ENCODE measurements at regions not wholly inside any gene's neighbourhood (a gene's known extent, or its start where the extent isn't known, plus 50 kb on each side); places are given as distances from the start of the nearest gene placed in this dataset.

DNA sequence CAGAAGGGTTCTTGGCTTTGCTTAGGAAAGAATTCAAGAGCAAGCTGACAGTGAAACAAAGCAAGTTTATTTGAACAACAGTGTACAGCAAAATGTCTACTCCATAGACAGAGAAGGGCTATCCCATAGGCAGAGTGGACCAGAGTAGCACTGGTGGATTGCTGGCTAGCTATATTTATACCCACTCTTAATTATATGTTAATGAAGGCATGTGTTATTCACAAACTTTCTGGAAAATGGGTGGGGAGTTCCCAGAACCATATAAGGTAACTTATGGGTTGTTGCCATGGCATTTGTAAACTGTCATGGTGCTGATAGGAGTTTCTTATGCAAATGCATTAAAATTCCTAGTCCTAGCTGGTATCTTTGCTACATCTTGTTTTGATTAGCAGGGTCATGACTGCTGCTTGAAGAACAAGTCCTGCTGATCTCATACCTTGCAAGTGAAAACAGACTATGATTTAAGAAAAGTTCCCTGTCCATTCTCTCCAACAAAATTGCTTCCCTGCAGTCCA, 330.5 kb downstream of the BUD13 start:
- H3K4me1 Mint-ChIP-seq, result peaks cover 24% of the 10 kb centered on the region
- H3K4me3 Mint-ChIP-seq, result no peak overlapping the region
- H3K36me3 Mint-ChIP-seq (ENCODE audit: low read depth), result peaks cover 9% of the 10 kb centered on the region
- H3K27me3 Mint-ChIP-seq (ENCODE audit: low read depth), result peaks cover 7% of the 10 kb centered on the region
- TF ChIP-seq, protein P1, sequence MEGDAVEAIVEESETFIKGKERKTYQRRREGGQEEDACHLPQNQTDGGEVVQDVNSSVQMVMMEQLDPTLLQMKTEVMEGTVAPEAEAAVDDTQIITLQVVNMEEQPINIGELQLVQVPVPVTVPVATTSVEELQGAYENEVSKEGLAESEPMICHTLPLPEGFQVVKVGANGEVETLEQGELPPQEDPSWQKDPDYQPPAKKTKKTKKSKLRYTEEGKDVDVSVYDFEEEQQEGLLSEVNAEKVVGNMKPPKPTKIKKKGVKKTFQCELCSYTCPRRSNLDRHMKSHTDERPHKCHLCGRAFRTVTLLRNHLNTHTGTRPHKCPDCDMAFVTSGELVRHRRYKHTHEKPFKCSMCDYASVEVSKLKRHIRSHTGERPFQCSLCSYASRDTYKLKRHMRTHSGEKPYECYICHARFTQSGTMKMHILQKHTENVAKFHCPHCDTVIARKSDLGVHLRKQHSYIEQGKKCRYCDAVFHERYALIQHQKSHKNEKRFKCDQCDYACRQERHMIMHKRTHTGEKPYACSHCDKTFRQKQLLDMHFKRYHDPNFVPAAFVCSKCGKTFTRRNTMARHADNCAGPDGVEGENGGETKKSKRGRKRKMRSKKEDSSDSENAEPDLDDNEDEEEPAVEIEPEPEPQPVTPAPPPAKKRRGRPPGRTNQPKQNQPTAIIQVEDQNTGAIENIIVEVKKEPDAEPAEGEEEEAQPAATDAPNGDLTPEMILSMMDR (conservative IDR thresholded peaks at IDR 0.05), result no peak
- no peak for DNase-seq (ENCODE audit: low read depth, low spot score)
- H3K9me3 Mint-ChIP-seq, result peaks cover 11% of the 10 kb centered on the region
- no peak overlapping the region for H3K27ac Mint-ChIP-seq (ENCODE audit: unreplicated experiment)

DNA sequence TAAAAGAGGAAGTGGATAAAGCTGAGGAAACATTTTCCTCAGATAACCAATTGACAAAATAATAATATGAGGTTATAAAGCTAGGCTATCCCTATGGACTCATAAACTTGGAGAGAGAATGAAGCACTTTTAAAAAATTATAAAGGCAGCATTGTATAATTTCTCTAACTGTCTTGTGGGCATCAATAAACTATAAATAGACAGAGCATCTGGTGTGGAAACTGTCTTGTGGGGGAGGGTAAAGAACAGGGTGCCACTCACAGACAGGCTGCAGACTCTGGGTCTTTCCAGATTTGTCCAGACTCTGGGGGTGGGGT, 333.5 kb downstream of the BUD13 start:
- TF ChIP-seq, protein P1 (conservative IDR thresholded peaks at IDR 0.05), result no peak
- Mint-ChIP-seq H3K36me3 (ENCODE audit: low read depth) (peaks cover 7% of the 10 kb centered on the region), H3K4me3 (no peak overlapping the region), H3K4me1 (peaks cover 12% of the 10 kb centered on the region), H3K27me3 (ENCODE audit: low read depth) (no peaks in the 10 kb centered on the region), H3K9me3 (peaks cover 11% of the 10 kb centered on the region), H3K27ac (ENCODE audit: unreplicated experiment) (no peak overlapping the region)
- no peak for DNase-seq (ENCODE audit: low read depth, low spot score)

DNA sequence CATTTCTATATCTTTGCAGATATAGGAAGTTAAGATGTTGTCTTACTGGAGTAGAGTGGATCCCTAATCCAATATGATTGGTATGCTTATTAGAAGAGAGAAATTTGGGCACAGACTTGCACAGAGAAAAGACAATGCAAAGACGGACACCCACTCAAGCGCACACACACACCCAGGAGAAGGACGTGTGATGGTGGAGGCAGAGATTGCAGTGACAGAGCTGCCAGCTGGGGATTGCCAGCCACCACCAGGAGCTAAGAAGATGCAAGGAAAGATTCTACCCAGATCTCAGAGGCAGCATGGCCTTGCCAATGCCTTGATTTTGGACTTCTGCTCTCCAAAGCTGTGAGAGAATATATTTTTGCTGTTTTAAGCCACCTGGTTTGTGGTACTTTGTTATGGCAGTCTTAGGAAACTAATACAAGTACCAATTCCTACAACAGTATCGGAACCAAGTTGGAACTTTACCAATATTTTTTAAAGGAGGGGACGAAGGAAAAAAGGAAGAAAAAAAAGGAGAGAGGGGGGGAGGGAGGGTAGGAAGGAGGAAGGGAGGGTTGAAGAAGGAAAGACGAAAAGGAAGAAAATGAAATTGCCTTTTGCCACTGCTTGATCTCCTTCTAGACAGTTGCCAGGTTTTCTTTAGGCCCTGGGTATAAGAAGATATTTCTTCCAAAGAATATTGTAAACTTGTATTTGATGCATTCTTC, 334.0 kb downstream of the BUD13 start:
- Mint-ChIP-seq H3K36me3 (ENCODE audit: low read depth) (peaks cover 7% of the 10 kb centered on the region), H3K9me3 (peaks cover 11% of the 10 kb centered on the region), H3K4me1 (peaks cover 12% of the 10 kb centered on the region), H3K4me3 (no peak overlapping the region), H3K27me3 (ENCODE audit: low read depth) (no peaks in the 10 kb centered on the region), H3K27ac (ENCODE audit: unreplicated experiment) (no peak overlapping the region)
- TF ChIP-seq, protein P1 (conservative IDR thresholded peaks at IDR 0.05), result no peak
- DNase-seq (ENCODE audit: low read depth, low spot score), result no peak

DNA sequence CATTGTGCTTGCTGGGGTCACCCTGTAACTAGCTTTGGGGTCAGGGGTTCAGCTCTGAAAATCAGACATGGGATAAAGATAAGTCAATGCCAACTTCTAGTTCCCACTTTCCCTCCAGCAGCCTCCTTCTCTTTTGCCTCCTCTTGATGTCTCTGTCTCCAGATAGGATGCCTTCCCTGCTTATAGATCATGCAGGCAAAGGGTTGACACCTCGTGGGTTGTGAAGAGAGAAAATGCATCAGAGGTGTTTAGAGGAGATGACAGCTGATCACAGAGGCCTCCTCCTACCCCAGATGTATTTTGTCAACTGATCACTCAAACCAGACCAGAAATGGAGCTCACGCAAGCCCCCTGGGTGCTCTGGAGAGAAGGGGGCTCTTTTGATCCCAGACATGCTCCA, 337.8 kb downstream of the BUD13 start:
- H3K4me1 Mint-ChIP-seq, result peaks cover 12% of the 10 kb centered on the region
- no peak overlapping the region for H3K27ac Mint-ChIP-seq (ENCODE audit: unreplicated experiment)
- DNase-seq (ENCODE audit: low read depth, low spot score), result no peak
- H3K4me3 Mint-ChIP-seq, result no peak overlapping the region
- H3K36me3 Mint-ChIP-seq (ENCODE audit: low read depth), result peaks cover 3% of the 10 kb centered on the region
- TF ChIP-seq, protein P1 (conservative IDR thresholded peaks at IDR 0.05), result no peak
- no peaks in the 10 kb centered on the region for H3K27me3 Mint-ChIP-seq (ENCODE audit: low read depth)
- peaks cover 2% of the 10 kb centered on the region for H3K9me3 Mint-ChIP-seq

DNA sequence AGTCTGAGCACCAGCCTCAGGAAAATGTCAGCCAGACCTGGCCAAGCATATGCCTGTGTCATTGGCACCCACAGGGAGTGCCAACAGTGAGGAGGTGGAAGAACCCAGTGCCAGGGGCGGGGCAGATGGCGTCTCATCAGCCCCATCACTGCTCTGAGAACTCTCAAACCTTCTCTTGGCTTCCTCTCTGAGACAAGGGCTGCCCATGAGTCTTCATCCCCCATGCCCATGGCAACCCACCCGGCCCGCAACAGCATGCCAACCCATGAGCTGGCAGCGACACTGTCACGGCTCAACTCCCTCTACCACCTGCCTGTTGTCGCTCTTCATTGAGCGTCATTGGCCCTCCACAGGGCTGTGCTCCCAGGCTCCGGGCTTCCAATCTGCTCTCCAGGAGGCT, 340.5 kb downstream of the BUD13 start:
- no peak for DNase-seq (ENCODE audit: low read depth, low spot score)
- no peaks in the 10 kb centered on the region for H3K9me3 Mint-ChIP-seq
- H3K36me3 Mint-ChIP-seq (ENCODE audit: low read depth), result no peaks in the 10 kb centered on the region
- peaks cover 24% of the 10 kb centered on the region for H3K4me1 Mint-ChIP-seq
- no peaks in the 10 kb centered on the region for H3K27me3 Mint-ChIP-seq (ENCODE audit: low read depth)
- H3K4me3 Mint-ChIP-seq, result no peak overlapping the region
- TF ChIP-seq, protein P1 (conservative IDR thresholded peaks at IDR 0.05), result no peak
- H3K27ac Mint-ChIP-seq (ENCODE audit: unreplicated experiment), result no peak overlapping the region
